Loucy (cell line): ENCODE measurements at regions not wholly inside any gene's neighbourhood (a gene's known extent, or its start where the extent isn't known, plus 50 kb on each side); places are given as distances from the start of the nearest gene placed in this dataset.
A peak's percentile ranks its signal among the peaks of the same experiment; 100 is the strongest.

Experiments
- EZH2phosphoT487 ChIP-seq: fragments of 200-600 bp; IDR thresholded peaks from 2 replicates; pipeline ENCODE4 v1.6.1; 2018; ENCODE audit warnings: antibody characterized with exemption, mild to moderate bottlenecking, moderate library complexity, borderline replicate concordance
- TF ChIP-seq, protein P1 (sequence below): fragments of 200-600 bp; sonication (generic); conservative IDR thresholded peaks from 2 replicates; pipeline ENCODE4 v1.5.1; 2014; ENCODE audit warnings: mild to moderate bottlenecking, antibody characterized with exemption, low read length

DNA sequence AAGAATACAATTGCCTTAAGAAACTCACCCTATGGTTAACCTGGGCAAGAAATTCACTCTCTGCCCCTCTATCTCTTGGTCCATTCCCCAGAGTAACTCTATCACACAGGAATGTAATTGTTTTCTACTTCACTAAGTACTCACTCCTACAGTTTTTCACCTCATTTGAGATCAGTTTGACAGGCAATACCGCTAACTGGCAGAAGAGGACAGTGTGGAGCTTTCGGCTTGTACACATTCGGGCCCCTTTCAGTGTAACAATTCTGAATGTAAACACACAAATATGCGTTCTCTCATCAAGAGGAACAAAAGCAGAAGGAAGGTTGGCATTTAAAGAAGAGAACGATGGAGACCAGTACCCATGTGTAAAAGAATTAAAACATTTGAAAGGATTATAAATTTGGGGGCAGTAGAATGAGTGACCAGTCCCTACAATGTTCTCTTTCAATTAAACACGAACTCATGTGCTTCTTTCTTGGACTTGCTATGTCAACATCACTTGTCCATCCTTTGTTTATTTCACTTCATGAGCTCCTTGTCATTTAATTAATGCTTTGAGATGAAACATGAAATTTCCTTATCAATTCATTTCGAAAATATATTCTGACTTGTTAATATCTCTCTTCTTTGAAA, 188.5 kb upstream of the GRAMD2B start:
- no peak for TF ChIP-seq EZH2phosphoT487
- TF ChIP-seq, protein P1, sequence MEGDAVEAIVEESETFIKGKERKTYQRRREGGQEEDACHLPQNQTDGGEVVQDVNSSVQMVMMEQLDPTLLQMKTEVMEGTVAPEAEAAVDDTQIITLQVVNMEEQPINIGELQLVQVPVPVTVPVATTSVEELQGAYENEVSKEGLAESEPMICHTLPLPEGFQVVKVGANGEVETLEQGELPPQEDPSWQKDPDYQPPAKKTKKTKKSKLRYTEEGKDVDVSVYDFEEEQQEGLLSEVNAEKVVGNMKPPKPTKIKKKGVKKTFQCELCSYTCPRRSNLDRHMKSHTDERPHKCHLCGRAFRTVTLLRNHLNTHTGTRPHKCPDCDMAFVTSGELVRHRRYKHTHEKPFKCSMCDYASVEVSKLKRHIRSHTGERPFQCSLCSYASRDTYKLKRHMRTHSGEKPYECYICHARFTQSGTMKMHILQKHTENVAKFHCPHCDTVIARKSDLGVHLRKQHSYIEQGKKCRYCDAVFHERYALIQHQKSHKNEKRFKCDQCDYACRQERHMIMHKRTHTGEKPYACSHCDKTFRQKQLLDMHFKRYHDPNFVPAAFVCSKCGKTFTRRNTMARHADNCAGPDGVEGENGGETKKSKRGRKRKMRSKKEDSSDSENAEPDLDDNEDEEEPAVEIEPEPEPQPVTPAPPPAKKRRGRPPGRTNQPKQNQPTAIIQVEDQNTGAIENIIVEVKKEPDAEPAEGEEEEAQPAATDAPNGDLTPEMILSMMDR, result peak; percentile 64
